Stimulated activated CD8-positive, alpha-beta memory T cell treated with anti-CD3 and anti-CD28 coated beads, Interleukin-12 subunit alpha, Interleukin-12 subunit beta, amount 100 ng/mL, for 4 hours (primary cell): ENCODE measurements at regions not wholly inside any gene's neighbourhood (a gene's known extent, or its start where the extent isn't known, plus 50 kb on each side); places are given as distances from the start of the nearest gene placed in this dataset.
"Not testable (repeated sequence)": the region's sequence is repeated elsewhere in the genome, so short reads cannot be mapped to it uniquely, and the experiment has no call there.

ENCODE experiments used
- DNase-seq: peaks from one replicate; pipeline ENCODE4 v3.0.0-alpha.2; 2020; ENCODE audit warnings: low read depth

GRCh38 chr5:154546719-154547118 is 68.7 kb upstream of the HAND1 start:
- no peak for DNase-seq

GRCh38 chr5:154544646-154545045 is 66.6 kb upstream of the HAND1 start:
- no peak for DNase-seq

- no peak for DNase-seq
Observed at GRCh38 chr5:154543380-154543779, 65.4 kb upstream of the HAND1 start.

GRCh38 chr5:154542581-154542980 is 64.6 kb upstream of the HAND1 start:
- DNase-seq: no peak

- DNase-seq: no peak
Observed at GRCh38 chr5:154542000-154542399, 64.0 kb upstream of the HAND1 start.

- no peak for DNase-seq
Observed at GRCh38 chr5:154541553-154541952, 63.5 kb upstream of the HAND1 start.

- DNase-seq: no peak
Observed at GRCh38 chr5:154540600-154540999, 62.6 kb upstream of the HAND1 start.

GRCh38 chr5:154538492-154538891 is 60.5 kb upstream of the HAND1 start:
- DNase-seq: no peak

- not testable (repeated sequence) for DNase-seq
Observed at GRCh38 chr5:154536439-154536838, 58.4 kb upstream of the HAND1 start.

- DNase-seq: no peak
Observed at GRCh38 chr5:154535535-154535934, 57.5 kb upstream of the HAND1 start.

- no peak for DNase-seq
Observed at GRCh38 chr5:154534457-154535050, 56.5 kb upstream of the HAND1 start.

- no peak for DNase-seq
Observed at GRCh38 chr5:154529282-154529681, 51.3 kb upstream of the HAND1 start.

- DNase-seq: no peak
Observed at GRCh38 chr5:154528005-154528594, 50.1 kb upstream of the HAND1 start.
